Activated CD8-positive, alpha-beta memory T cell treated with anti-CD3 and anti-CD28 coated beads for 1 hour (primary cell): ENCODE measurements at regions not wholly inside any gene's neighbourhood (a gene's known extent, or its start where the extent isn't known, plus 50 kb on each side); places are given as distances from the start of the nearest gene placed in this dataset.

Experiments
- DNase-seq, 2 donors: peaks; one replicate each; pipeline ENCODE4 v3.0.0-alpha.2; 2020; ENCODE audit warnings: low read depth in 1 of 2; ENCODE audit errors: extremely low read depth in 1 of 2

- DNase-seq, result no peak
Observed at GRCh38 chr9:18331310-18331684, 142.7 kb upstream of the ADAMTSL1 start.

- no peak for DNase-seq
Observed at GRCh38 chr9:18331808-18332209, 142.1 kb upstream of the ADAMTSL1 start.

- no peak for DNase-seq
Observed at GRCh38 chr9:18333157-18333556, 140.8 kb upstream of the ADAMTSL1 start.

- no peak for DNase-seq
Observed at GRCh38 chr9:18335825-18336224, 138.1 kb upstream of the ADAMTSL1 start.

GRCh38 chr9:18338042-18338441, 135.9 kb upstream of the ADAMTSL1 start:
- no peak for DNase-seq

- no peak for DNase-seq
Observed at GRCh38 chr9:18343784-18344183, 130.2 kb upstream of the ADAMTSL1 start.

GRCh38 chr9:18346745-18347144, 127.2 kb upstream of the ADAMTSL1 start:
- no peak for DNase-seq

- no peak for DNase-seq
Observed at GRCh38 chr9:18347386-18348082, 126.4 kb upstream of the ADAMTSL1 start.

GRCh38 chr9:18348083-18348475, 125.9 kb upstream of the ADAMTSL1 start:
- DNase-seq, result no peak

GRCh38 chr9:18349530-18349929, 124.4 kb upstream of the ADAMTSL1 start:
- no peak for DNase-seq

- DNase-seq, result no peak
Observed at GRCh38 chr9:18350036-18350435, 123.9 kb upstream of the ADAMTSL1 start.

GRCh38 chr9:18350995-18351595, 122.9 kb upstream of the ADAMTSL1 start:
- no peak for DNase-seq

GRCh38 chr9:18352711-18353110, 121.2 kb upstream of the ADAMTSL1 start:
- no peak for DNase-seq

GRCh38 chr9:18353473-18353872, 120.5 kb upstream of the ADAMTSL1 start:
- DNase-seq, result no peak

- no peak for DNase-seq
Observed at GRCh38 chr9:18357321-18357720, 116.6 kb upstream of the ADAMTSL1 start.

- no peak for DNase-seq
Observed at GRCh38 chr9:18358325-18358724, 115.6 kb upstream of the ADAMTSL1 start.

- no peak for DNase-seq
Observed at GRCh38 chr9:18359335-18359734, 114.6 kb upstream of the ADAMTSL1 start.

GRCh38 chr9:18360005-18360404, 113.9 kb upstream of the ADAMTSL1 start:
- no peak for DNase-seq

- DNase-seq, result no peak
Observed at GRCh38 chr9:18361646-18362045, 112.3 kb upstream of the ADAMTSL1 start.

- no peak for DNase-seq
Observed at GRCh38 chr9:18362166-18362565, 111.8 kb upstream of the ADAMTSL1 start.

- no peak for DNase-seq
Observed at GRCh38 chr9:18362901-18363685, 110.9 kb upstream of the ADAMTSL1 start.

GRCh38 chr9:18365651-18366050, 108.3 kb upstream of the ADAMTSL1 start:
- DNase-seq, result no peak
